ENCODE measurements at regions not wholly inside any gene's neighbourhood (a gene's known extent, or its start where the extent isn't known, plus 50 kb on each side); places are given as distances from the start of the nearest gene placed in this dataset.

DNA sequence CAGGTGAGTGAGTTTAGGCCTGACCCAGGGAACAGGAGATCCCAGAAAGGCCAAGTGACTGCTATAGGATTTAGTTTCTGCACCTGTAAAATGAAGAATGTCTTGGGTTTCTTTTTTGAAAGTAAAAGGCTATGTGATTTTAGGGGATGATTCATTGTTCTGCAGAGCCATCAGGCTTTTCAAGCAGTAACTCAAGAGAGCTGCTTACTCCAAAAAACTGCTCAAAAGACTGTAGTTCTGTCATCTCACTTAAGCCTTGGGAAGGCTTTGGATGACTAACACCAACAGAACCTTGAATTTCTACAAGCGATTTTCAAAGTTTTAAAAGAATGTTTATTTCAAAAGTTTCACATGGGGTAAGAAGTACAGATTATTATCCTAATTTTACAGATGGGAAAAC lies 165.1 kb downstream of the HAUS1 start:
- TF ChIP-seq EZH2phosphoT487 (IDR thresholded peaks at IDR 0.05; ENCODE audit: insufficient read depth, low read depth): no peak
- TF ChIP-seq EZH2 (IDR thresholded peaks at IDR 0.05; ENCODE audit: insufficient read depth, poor library complexity, severe bottlenecking): no peak
